ENCODE measurements at regions not wholly inside any gene's neighbourhood (a gene's known extent, or its start where the extent isn't known, plus 50 kb on each side); places are given as distances from the start of the nearest gene placed in this dataset.
A peak's percentile ranks its signal among the peaks of the same experiment; 100 is the strongest.

- TF ChIP-seq ZC3H11A (IDR thresholded peaks at IDR 0.05; ENCODE audit: low read depth, low read length), result no peak
- TF ChIP-seq ZNF280B (CRISPR knock-in tag; IDR thresholded peaks at IDR 0.05), result no peak
These were observed 119.0 kb upstream of the NRIP1 start (continued) for GRCh38 chr21:15183813-15184257.

- no peaks in the 10 kb centered on the region for H4K20me1 ChIP-seq (replicated peaks; ENCODE audit: control insufficient read depth, insufficient read depth, low read length)
- no peak for ATAC-seq
- H3K4me1 ChIP-seq (replicated peaks in 1 of 2; ENCODE audit: control insufficient read depth in 2 of 2, insufficient read depth in 2 of 2, low read length in 2 of 2), result no peaks in the 10 kb centered on the region
- intact Hi-C loops (cut with micrococcal nuclease), result no loop called here
- H3K9ac ChIP-seq (ENCODE audit: insufficient read depth in 1 of 2, low read depth in 2 of 2, low read length in 2 of 2), result no peak overlapping the region
- no peak overlapping the region for H3K4me2 ChIP-seq (ENCODE audit: insufficient read depth, low read length)
- H3K9me1 ChIP-seq (ENCODE audit: control insufficient read depth, insufficient read depth, low read length), result no peaks in the 10 kb centered on the region
- in situ Hi-C loops (cut with MboI), result no loop called here
- CTCF ChIA-PET (ENCODE audit: low intra/inter-chr PET ratio), result no interaction called here
- no peaks in the 10 kb centered on the region for H3K36me3 ChIP-seq (ENCODE audit: control insufficient read depth, insufficient read depth, low read length)
- no peak for FAIRE-seq
- DNase-seq (ENCODE audit: extremely low read depth in 1 of 4, low spot score in 3 of 4), result no peak
- H3K27me3 ChIP-seq (ENCODE audit: control insufficient read depth in 2 of 2, insufficient read depth in 2 of 2, low read length in 2 of 2), result 0 out of 5 replicates have a peak, but pooled peaks cover 0 to 4% of the 10 kb centered on the region in 2 experiments
- POLR2A ChIA-PET, result no interaction called here
- H2AFZ ChIP-seq (ENCODE audit: low read depth, low read length), result no peak overlapping the region
- 19% methylated on average over 3 of the region's 3 CpGs for WGBS (ENCODE audit: insufficient coverage, low coverage, missing lambda C conversion rate)
- BruUV-seq (replicated peaks), result no TSS peak
- no peaks in the 10 kb centered on the region for H3K9me3 ChIP-seq (replicated peaks; ENCODE audit: control insufficient read depth, insufficient read depth, low read depth, low read length)
- H3K79me2 ChIP-seq (ENCODE audit: control insufficient read depth, insufficient read depth, low read length), result no peaks in the 10 kb centered on the region
- no peak overlapping the region for H3K27ac ChIP-seq (ENCODE audit: extremely low read depth, low read depth, low read length)
- no peak overlapping the region for H3K4me3 ChIP-seq
- TF ChIP-seq DLX4 (CRISPR knock-in tag; IDR thresholded peaks at IDR 0.05) (no peak), SREBF1 (IDR thresholded peaks at IDR 0.05; ENCODE audit: borderline replicate concordance, low read depth, low read length) (no peak), PRDM10 (IDR thresholded peaks at IDR 0.05; ENCODE audit: partially characterized antibody) (no peak), RFX7 (CRISPR knock-in tag; IDR thresholded peaks at IDR 0.05) (no peak), MAFG (tag; conservative IDR thresholded peaks at IDR 0.05) (peak; percentile 65), MAFF (IDR thresholded peaks at IDR 0.05; ENCODE audit: low read length) (peak; percentile 60), HMGN3 (IDR thresholded peaks at IDR 0.05; ENCODE audit: borderline replicate concordance, extremely low read depth, insufficient read length, low read depth, low read length) (no peak), ZNF212 (CRISPR knock-in tag; IDR thresholded peaks at IDR 0.05) (no peak), DIDO1 (tag; IDR thresholded peaks at IDR 0.05; ENCODE audit: low read depth) (no peak), ZBTB26 (CRISPR knock-in tag; IDR thresholded peaks at IDR 0.05) (no peak), SMARCE1 (IDR thresholded peaks at IDR 0.05) (no peak), KHSRP (IDR thresholded peaks at IDR 0.05) (no peak), ZNF707 (CRISPR knock-in tag; conservative IDR thresholded peaks at IDR 0.05) (no peak), C11orf30 (IDR thresholded peaks at IDR 0.05; ENCODE audit: low read depth) (peak; percentile 59), PHTF2 (CRISPR knock-in tag; IDR thresholded peaks at IDR 0.05) (no peak)
These were observed 125.6 kb upstream of the NRIP1 start for GRCh38 chr21:15190412-15190811.
